Prostate gland (tissue), 2 donors: ENCODE measurements at regions not wholly inside any gene's neighbourhood (a gene's known extent, or its start where the extent isn't known, plus 50 kb on each side); places are given as distances from the start of the nearest gene placed in this dataset.
A peak's percentile ranks its signal among the peaks of the same experiment; 100 is the strongest.
"Not testable (repeated sequence)": the region's sequence is repeated elsewhere in the genome, so short reads cannot be mapped to it uniquely, and the experiment has no call there.

Experiments
- DNase-seq: peaks from one replicate; pipeline ENCODE4 v3.0.0-alpha.2; 2019; ENCODE audit warnings: low spot score
- H3K27ac ChIP-seq, 2 donors: fragments of 200-600 bp; sonication (generic); 2 replicates each; pipeline ENCODE4 v1.5.1; 2017 to 2019
- H3K27me3 ChIP-seq: fragments of 200-600 bp; sonication (generic); replicated peaks from 2 replicates; pipeline ENCODE4 v1.5.1; 2019; ENCODE audit not compliant: insufficient read depth
- H3K36me3 ChIP-seq, 2 donors: fragments of 200-600 bp; sonication (generic); 1 replicate in 1 of 2; 2 replicates in 1 of 2; pipeline versions ENCODE4 v1.5.1 to v1.8.1; 2017 to 2019
- H3K4me1 ChIP-seq: fragments of 200-600 bp; sonication (generic); replicated peaks from 2 replicates; pipeline ENCODE4 v1.5.1; 2019
- H3K4me3 ChIP-seq, 2 donors: fragments of 200-600 bp; sonication (generic); 2 replicates each; pipeline ENCODE4 v1.5.1; 2017 to 2019
- H3K9me3 ChIP-seq: fragments of 200-600 bp; sonication (generic); 2 replicates; pipeline ENCODE4 v1.5.1; 2017
- CTCF ChIP-seq, 4 experiments: fragments of 200-600 bp in 2 of 4; fragments of 450-650 bp in 2 of 4; sonication (generic) in 2 of 4; IDR thresholded peaks; 1 replicate in 3 of 4; 2 replicates in 1 of 4; pipeline ENCODE4 v1.5.1; 2016 to 2019; ENCODE audit warnings: antibody characterized with exemption in 4 of 4, mild to moderate bottlenecking in 2 of 4, moderate library complexity in 2 of 4
- POLR2A ChIP-seq: fragments of 450-650 bp; IDR thresholded peaks from one replicate; pipeline ENCODE4 v1.6.1; 2016; ENCODE audit warnings: antibody characterized with exemption, mild to moderate bottlenecking
- POLR2AphosphoS5 ChIP-seq: sonication (generic); formaldehyde crosslinking; IDR thresholded peaks from one replicate; pipeline ENCODE4 v1.6.1; 2017; ENCODE audit warnings: antibody characterized with exemption
- WGBS: methylation state at CpG from one replicate; pipeline ENCODE4 v1.1.5; 2018; 5-methylcytosine and 5-hydroxymethylcytosine counted together
- intact Hi-C: fragments of 100-400 bp; cut with DNase I; formaldehyde crosslinking; loops from one replicate; pipeline ENCODE4 v1.14.2; 2022

- Histone ChIP-seq H3K36me3 (no peaks in the 10 kb centered on the region), H3K27ac (peak overlapping the region; percentile 35 to 54), H3K4me1 (no peaks in the 10 kb centered on the region), H3K27me3 (no peaks in the 10 kb centered on the region), H3K4me3 (no peak overlapping the region), H3K9me3 (no peaks in the 10 kb centered on the region)
- intact Hi-C loops: loop anchor here (5.0 kb wide), 1 partner anchor 110 kb away; no protein-coding TSS in a partner anchor
- peak; percentile 60 for DNase-seq
- peak; percentile 67 to 79 (median 72) for TF ChIP-seq CTCF (IDR thresholded peaks at IDR 0.05)
- TF ChIP-seq POLR2A: no peak
- WGBS: 6% methylated on average over 38 of the region's 38 CpGs
Measured at GRCh38 chr15:89017370-89018066, 70.7 kb upstream of the ABHD2 start.

GRCh38 chr15:89018207-89018606 is 70.0 kb upstream of the ABHD2 start:
- Histone ChIP-seq H3K27ac (peak overlapping the region; percentile 41 to 63), H3K9me3 (no peaks in the 10 kb centered on the region), H3K4me1 (no peaks in the 10 kb centered on the region), H3K36me3 (no peaks in the 10 kb centered on the region), H3K4me3 (no peak overlapping the region), H3K27me3 (no peaks in the 10 kb centered on the region)
- intact Hi-C loops: loop anchor here (5.0 kb wide), 1 partner anchor 111 kb away; no protein-coding TSS in a partner anchor
- 60% methylated on average over 7 of the region's 7 CpGs for WGBS
- no peak for DNase-seq
- TF ChIP-seq POLR2AphosphoS5: peak; percentile 18
- TF ChIP-seq CTCF (IDR thresholded peaks at IDR 0.05): no peak

GRCh38 chr15:89019436-89019835 is 68.8 kb upstream of the ABHD2 start:
- Histone ChIP-seq H3K9me3 (no peaks in the 10 kb centered on the region), H3K4me1 (no peaks in the 10 kb centered on the region), H3K4me3 (no peak overlapping the region), H3K27me3 (no peaks in the 10 kb centered on the region), H3K27ac (peak overlapping the region; percentile 7 to 63), H3K36me3 (no peaks in the 10 kb centered on the region)
- intact Hi-C loops: loop anchor here (5.0 kb wide), 1 partner anchor 112 kb away; no protein-coding TSS in a partner anchor
- DNase-seq: no peak
- TF ChIP-seq CTCF (IDR thresholded peaks at IDR 0.05): no peak
- TF ChIP-seq POLR2AphosphoS5: no peak
- no peak for TF ChIP-seq POLR2A
- 15% methylated on average over 3 of the region's 3 CpGs for WGBS

- Histone ChIP-seq H3K4me3 (no peak overlapping the region), H3K27ac (peak overlapping the region; percentile 58 to 63), H3K36me3 (no peaks in the 10 kb centered on the region), H3K9me3 (no peaks in the 10 kb centered on the region), H3K4me1 (no peaks in the 10 kb centered on the region), H3K27me3 (no peaks in the 10 kb centered on the region)
- intact Hi-C loops: no loop called here
- TF ChIP-seq POLR2A (no peak), POLR2AphosphoS5 (peak; percentile 67)
- DNase-seq: peak; percentile 24
- WGBS: 18% methylated on average over 2 of the region's 2 CpGs
Measured at GRCh38 chr15:89021224-89021623, 67.0 kb upstream of the ABHD2 start.

- H3K9me3 ChIP-seq, H3K27me3 ChIP-seq, DNase-seq, intact Hi-C loops, H3K36me3 ChIP-seq, H3K4me3 ChIP-seq, H3K4me1 ChIP-seq: not testable (repeated sequence)
- H3K27ac ChIP-seq: peak overlapping the region; percentile 58 to 63
- 73% methylated on average over 8 of the region's 8 CpGs for WGBS
Measured at GRCh38 chr15:89021886-89022285, 66.4 kb upstream of the ABHD2 start.
